H1 (cell line): ENCODE measurements at regions not wholly inside any gene's neighbourhood (a gene's known extent, or its start where the extent isn't known, plus 50 kb on each side); places are given as distances from the start of the nearest gene placed in this dataset.

Source experiments
- CTCF ChIA-PET: fragments of 300-600 bp; sonication (Branson Sonifier 250); formaldehyde crosslinking; loops from one replicate; lab custom pipeline; 2021; ENCODE audit not compliant: partially characterized antibody; lab: Charles Lee
- POLR2A ChIA-PET: fragments of 300-600 bp; sonication (Branson Sonifier 250); formaldehyde crosslinking; loops from one replicate; lab custom pipeline; 2021; ENCODE audit warnings: inconsistent platforms; ENCODE audit not compliant: partially characterized antibody; lab: Charles Lee
- DNase-seq, 2 experiments: peaks; one replicate each; pipeline versions ENCODE4 v3.0.0 to v3.0.0-alpha.2; 2010 to 2022; ENCODE audit warnings: low spot score in 2 of 2, low read depth in 1 of 2, mixed read lengths in 1 of 2
- FAIRE-seq: peaks from 2 replicates; lab custom pipeline; 2011; peaks lifted over from hg19 to GRCh38; lab: Jason Lieb, UNC
- H2AFZ ChIP-seq: 2 replicates; pipeline ENCODE4 v1.8.1; 2012; ENCODE audit warnings: low read length, inconsistent platforms
- H2AK5ac ChIP-seq: 2 replicates; pipeline ENCODE4 v1.6.1; 2013; ENCODE audit warnings: low read depth, low read length
- H2BK120ac ChIP-seq: replicated peaks from 2 replicates; pipeline ENCODE3; 2013; ENCODE audit warnings: low read depth, low read length, inconsistent platforms
- H2BK12ac ChIP-seq: 2 replicates; pipeline ENCODE4 v1.6.1; 2013; ENCODE audit warnings: low read depth, low read length
- H2BK15ac ChIP-seq: 2 replicates; pipeline ENCODE4 v1.6.1; 2013; ENCODE audit warnings: low read length
- H2BK20ac ChIP-seq: 2 replicates; pipeline ENCODE4 v1.6.1; 2013; ENCODE audit warnings: low read length
- H2BK5ac ChIP-seq: 2 replicates; pipeline ENCODE4 v1.6.1; 2013; ENCODE audit warnings: low read depth, low read length
- H3K14ac ChIP-seq: 2 replicates; pipeline ENCODE4 v1.6.1; 2013; ENCODE audit warnings: inconsistent platforms; ENCODE audit not compliant: insufficient read length
- H3K18ac ChIP-seq: 2 replicates; pipeline ENCODE4 v1.6.1; 2013; ENCODE audit warnings: low read length; ENCODE audit errors: extremely low read depth
- H3K23ac ChIP-seq: 2 replicates; pipeline ENCODE4 v1.6.1; 2013; ENCODE audit warnings: inconsistent platforms; ENCODE audit not compliant: insufficient read length
- H3K23me2 ChIP-seq: 2 replicates; pipeline ENCODE4 v1.6.1; 2013; ENCODE audit warnings: low read depth, low read length
- H3K27ac ChIP-seq: 2 replicates; pipeline ENCODE4 v1.6.1; 2011; ENCODE audit warnings: low read depth, low read length, inconsistent platforms
- H3K27me3 ChIP-seq, 4 experiments: replicated peaks in 1 of 4; 1 replicate in 1 of 4; 2 replicates in 3 of 4; pipeline versions ENCODE4 v1.6.1 to v1.8.1; 2011 to 2013; ENCODE audit warnings: low read length in 3 of 4, mild to moderate bottlenecking in 3 of 4, inconsistent platforms in 2 of 4, mixed read lengths in 2 of 4, moderate library complexity in 1 of 4; ENCODE audit not compliant: control insufficient read depth in 3 of 4, insufficient read depth in 3 of 4; ENCODE audit errors: extremely low read depth in 1 of 4
- H3K36me3 ChIP-seq, 4 experiments: 2 replicates each; pipeline versions ENCODE4 v1.6.1 to v1.8.1; 2011 to 2013; ENCODE audit warnings: mild to moderate bottlenecking in 4 of 4, low read length in 3 of 4, moderate library complexity in 2 of 4, control low read depth in 1 of 4, inconsistent platforms in 1 of 4; ENCODE audit not compliant: insufficient read depth in 4 of 4, control insufficient read depth in 2 of 4
- H3K4ac ChIP-seq: replicated peaks from 2 replicates; pipeline ENCODE3; 2013; ENCODE audit warnings: low read length, low read depth, mixed read lengths, inconsistent platforms; ENCODE audit not compliant: insufficient read length
- H3K4me1 ChIP-seq, 4 experiments: replicated peaks in 1 of 4; 1 replicate in 1 of 4; 2 replicates in 3 of 4; pipeline versions ENCODE4 v1.6.1 to v1.8.1; 2011 to 2013; ENCODE audit warnings: low read length in 3 of 4, inconsistent platforms in 2 of 4, mixed read lengths in 1 of 4; ENCODE audit not compliant: insufficient read depth in 4 of 4, control insufficient read depth in 3 of 4
- H3K4me2 ChIP-seq, 2 experiments: 2 replicates each; pipeline versions ENCODE4 v1.6.1 to v1.8.1; 2011 to 2013; ENCODE audit warnings: low read depth in 2 of 2, low read length in 2 of 2, control low read depth in 1 of 2, inconsistent platforms in 1 of 2, mild to moderate bottlenecking in 1 of 2; ENCODE audit not compliant: insufficient read depth in 1 of 2
- H3K4me3 ChIP-seq, 4 experiments: fragments of 200-600, 300-600 bp in 1 of 4; sonication (generic), shearing (Covaris generic), sonication (Bioruptor Twin) in 1 of 4; 2 replicates each; pipeline versions ENCODE4 v1.5.1 to v1.8.1; 2011 to 2016; ENCODE audit warnings: low read length in 4 of 4, low read depth in 3 of 4, control low read depth in 2 of 4, inconsistent platforms in 2 of 4, mild to moderate bottlenecking in 2 of 4, mixed read lengths in 1 of 4, moderate library complexity in 1 of 4; ENCODE audit not compliant: insufficient read depth in 2 of 4; ENCODE audit errors: extremely low read depth in 1 of 4
- H3K56ac ChIP-seq: replicated peaks from 2 replicates; pipeline ENCODE3; 2013; ENCODE audit warnings: low read depth, mild to moderate bottlenecking, mixed read lengths, low read length, inconsistent platforms; ENCODE audit not compliant: insufficient read length
- H3K79me1 ChIP-seq: 2 replicates; pipeline ENCODE4 v1.6.1; 2013; ENCODE audit warnings: low read depth, low read length, control low read depth
- H3K79me2 ChIP-seq, 2 experiments: 2 replicates each; pipeline versions ENCODE4 v1.6.1 to v1.8.1; 2012 to 2013; ENCODE audit warnings: low read length in 2 of 2, mild to moderate bottlenecking in 2 of 2, inconsistent platforms in 1 of 2; ENCODE audit not compliant: insufficient read depth in 2 of 2, control insufficient read depth in 1 of 2
- H3K9ac ChIP-seq, 4 experiments: replicated peaks in 1 of 4; 1 replicate in 1 of 4; 2 replicates in 3 of 4; pipeline versions ENCODE4 v1.6.1 to v1.8.1; 2011 to 2013; ENCODE audit warnings: low read depth in 3 of 4, low read length in 3 of 4, control low read depth in 2 of 4, mild to moderate bottlenecking in 2 of 4, moderate library complexity in 2 of 4, inconsistent platforms in 1 of 4; ENCODE audit errors: extremely low read depth in 1 of 4
- H3K9me3 ChIP-seq, 2 experiments: 2 replicates each; pipeline versions ENCODE4 v1.6.1 to v1.8.1; 2012 to 2013; ENCODE audit warnings: mild to moderate bottlenecking in 2 of 2, moderate library complexity in 2 of 2, control low read depth in 1 of 2, inconsistent platforms in 1 of 2, low read depth in 1 of 2, low read length in 1 of 2, mixed read lengths in 1 of 2; ENCODE audit not compliant: insufficient read depth in 2 of 2
- H4K20me1 ChIP-seq, 2 experiments: replicated peaks in 1 of 2; 2 replicates each; pipeline versions ENCODE3 to v1.8.1; 2011 to 2013; ENCODE audit warnings: inconsistent platforms in 2 of 2, low read length in 2 of 2, mild to moderate bottlenecking in 1 of 2; ENCODE audit not compliant: insufficient read depth in 2 of 2, control insufficient read depth in 1 of 2
- H4K5ac ChIP-seq: 2 replicates; pipeline ENCODE4 v1.6.1; 2013; ENCODE audit warnings: low read length, low read depth, mixed read lengths, inconsistent platforms; ENCODE audit not compliant: insufficient read length
- H4K8ac ChIP-seq: 2 replicates; pipeline ENCODE4 v1.8.0; 2013; ENCODE audit warnings: mild to moderate bottlenecking, moderate library complexity, low read length, inconsistent platforms; ENCODE audit not compliant: insufficient read depth; ENCODE audit errors: extremely low read depth
- H4K91ac ChIP-seq: replicated peaks from 2 replicates; pipeline ENCODE3; 2013; ENCODE audit warnings: low read length, mixed read lengths, inconsistent platforms; ENCODE audit not compliant: insufficient read length
- GABPA ChIP-seq: IDR thresholded peaks from 2 replicates; pipeline ENCODE4 v1.6.1; 2011; ENCODE audit warnings: mild to moderate bottlenecking, low read length, moderate library complexity, borderline replicate concordance; ENCODE audit not compliant: insufficient read depth
- RFX5 ChIP-seq: IDR thresholded peaks from 2 replicates; pipeline ENCODE4 v1.6.1; 2011; ENCODE audit warnings: low read depth, low read length, improper control_type of control experiment, borderline replicate concordance
- TBP ChIP-seq: IDR thresholded peaks from 2 replicates; pipeline ENCODE4 v1.6.1; 2011; ENCODE audit warnings: low read depth, low read length, improper control_type of control experiment
- WGBS, 2 experiments: shearing (Covaris generic) in 1 of 2; methylation state at CpG; one replicate each; pipeline versions ENCODE4 v1.1.6 to v1.1.7; 2013 to 2015; ENCODE audit warnings: low lambda C conversion rate in 2 of 2, mixed read lengths in 2 of 2, inconsistent platforms in 1 of 2, low coverage in 1 of 2, missing lambda C conversion rate in 1 of 2; ENCODE audit not compliant: insufficient replicate concordance in 2 of 2, insufficient coverage in 1 of 2, insufficient read length in 1 of 2; ENCODE audit errors: extremely low coverage in 1 of 2, missing lambda C conversion rate in 1 of 2; 5-methylcytosine and 5-hydroxymethylcytosine counted together

GRCh38 chr1:106793651-106794050, 262.8 kb upstream of the PRMT6 start:
- Histone ChIP-seq H3K23me2 (no peaks in the 10 kb centered on the region), H2BK15ac (no peak overlapping the region), H4K8ac (no peak overlapping the region), H3K18ac (no peak overlapping the region), H3K79me1 (no peaks in the 10 kb centered on the region), H2BK120ac (no peak overlapping the region), H3K4ac (no peak overlapping the region), H3K56ac (no peak overlapping the region), H2BK20ac (no peak overlapping the region), H3K4me1 (no peaks in the 10 kb centered on the region), H3K36me3 (no peaks in the 10 kb centered on the region), H3K27ac (no peak overlapping the region), H3K9ac (peak overlapping the region in 1 of 4 experiments; percentile 34; a peak in 1 of 7 replicates), H3K23ac (no peak overlapping the region), H4K5ac (no peak overlapping the region), H3K4me3 (no peak overlapping the region), H3K79me2 (no peaks in the 10 kb centered on the region), H2AK5ac (no peak overlapping the region), H4K91ac (no peak overlapping the region), H3K4me2 (no peak overlapping the region)
- no peak for DNase-seq
- POLR2A ChIA-PET: no interaction called here
- CTCF ChIA-PET: no interaction called here
- WGBS, 2 experiments: 87% methylated on average over 2 of the region's 2 CpGs; no CpG with 5 or more reads in 1 of the 2 experiments
- TF ChIP-seq TBP: no peak
- TF ChIP-seq RFX5: no peak
- TF ChIP-seq GABPA: no peak
- TF ChIP-seq, all 59 proteins: peak for 0
- no peaks in the 10 kb centered on the region for H3K27me3 ChIP-seq
- no peak overlapping the region for H2BK5ac ChIP-seq
- FAIRE-seq: no peak
- 0 out of 2 replicates have a peak overlapping the region, but pooled peaks have one; percentile 4 for H2AFZ ChIP-seq
- no peaks in the 10 kb centered on the region for H3K9me3 ChIP-seq
- H2BK12ac ChIP-seq: no peak overlapping the region
- no peak overlapping the region for H3K14ac ChIP-seq
- no peaks in the 10 kb centered on the region for H4K20me1 ChIP-seq
